ENCODE measurements at regions not wholly inside any gene's neighbourhood (a gene's known extent, or its start where the extent isn't known, plus 50 kb on each side); places are given as distances from the start of the nearest gene placed in this dataset.

DNA sequence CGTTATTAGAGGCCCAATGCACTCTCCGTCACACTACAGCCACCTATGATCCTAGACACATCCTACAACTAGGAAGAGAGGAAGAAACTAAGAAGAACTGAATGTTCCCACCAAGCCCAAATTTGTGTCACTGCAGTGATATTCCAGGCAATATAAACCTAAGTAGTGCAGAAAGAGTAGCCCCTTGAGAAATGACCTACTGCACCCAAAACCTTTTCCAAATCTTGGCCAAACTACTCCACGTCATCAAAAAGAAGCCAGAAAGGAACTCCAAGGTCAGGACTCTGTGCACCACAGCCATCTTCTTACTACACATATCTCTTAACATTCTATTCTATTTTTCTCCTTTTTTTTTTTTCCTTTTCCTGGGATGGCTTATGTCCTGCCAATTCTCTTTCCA lies 60.2 kb downstream of the ADAMTS1 start:
- DNase-seq (ENCODE audit: low read depth in 2 of 2), result no peak

DNA sequence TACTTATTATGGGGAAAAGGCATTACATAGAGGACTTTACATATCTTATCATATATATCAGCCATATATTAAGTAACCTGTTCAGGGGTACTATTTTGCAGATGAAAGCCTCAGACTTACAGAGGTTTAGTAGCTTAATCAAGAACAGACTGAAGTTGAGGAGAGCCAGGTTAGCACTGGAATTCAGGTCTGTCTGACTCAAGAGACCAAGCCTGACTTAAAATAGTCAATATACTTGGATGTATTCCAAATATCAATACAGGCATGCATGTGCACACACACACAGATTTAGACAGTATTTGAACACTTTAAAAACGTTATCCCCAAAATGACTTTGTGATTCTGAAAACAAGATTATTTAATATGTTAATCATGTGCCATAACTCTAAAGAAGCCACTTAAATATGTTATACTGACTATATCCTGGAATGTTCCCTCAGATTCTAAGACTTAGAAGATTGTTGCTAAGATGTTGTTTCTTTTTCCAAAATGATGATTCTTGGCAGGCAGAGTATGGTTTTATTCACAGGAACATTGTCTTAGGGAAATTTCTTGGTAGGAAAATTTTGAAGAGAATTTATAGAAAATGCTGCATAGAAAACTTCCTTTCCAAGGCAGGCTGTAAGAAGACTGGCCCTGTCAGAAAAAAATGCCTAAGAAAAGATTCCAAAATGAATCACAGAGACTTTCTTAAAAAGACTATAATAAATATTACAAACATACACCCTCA lies 61.6 kb downstream of the ADAMTS1 start:
- no peak for DNase-seq (ENCODE audit: low read depth in 2 of 2)

- DNase-seq (ENCODE audit: low read depth in 2 of 2), result no peak
Observed at GRCh38 chr21:26782747-26783146, 62.5 kb downstream of the ADAMTS1 start.

DNA sequence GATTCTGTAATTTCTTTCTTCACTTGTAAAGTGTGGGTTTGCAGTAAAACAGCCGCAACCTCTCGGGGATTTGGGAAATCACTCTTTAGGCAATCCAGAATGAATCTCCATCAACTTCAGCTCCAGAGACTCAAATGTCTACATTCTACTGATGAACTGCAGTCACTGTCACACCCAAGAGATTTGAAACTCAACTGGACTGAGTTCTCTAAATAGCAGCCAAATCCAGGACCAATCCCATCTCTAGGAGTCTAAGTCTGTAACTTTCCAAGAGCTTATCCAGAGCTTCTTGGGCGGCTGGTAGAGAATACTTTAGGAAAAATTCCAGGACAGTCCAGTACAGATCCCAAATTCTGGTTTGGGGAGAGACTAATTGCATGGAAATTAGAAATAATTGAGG lies 62.9 kb downstream of the ADAMTS1 start:
- DNase-seq (ENCODE audit: low read depth in 2 of 2), result no peak

DNA sequence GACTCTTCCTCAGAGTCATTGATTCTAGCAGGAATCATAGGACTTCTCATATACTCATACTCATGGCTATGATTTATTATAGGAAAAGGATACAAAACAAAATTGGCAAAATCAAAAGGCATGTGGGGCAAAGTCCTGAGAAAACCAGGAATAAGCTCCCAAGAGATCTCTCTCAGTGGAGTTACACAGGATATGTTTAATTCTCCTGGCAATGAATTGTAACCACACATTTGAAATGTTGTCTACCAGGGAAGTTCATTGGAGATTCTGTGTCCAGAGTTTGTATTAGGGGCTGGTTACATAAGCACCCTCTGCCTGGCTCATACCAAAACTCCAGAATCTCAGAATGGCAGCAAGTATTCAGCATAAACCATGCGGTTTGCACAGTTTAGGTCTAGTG lies 63.9 kb downstream of the ADAMTS1 start:
- no peak for DNase-seq (ENCODE audit: low read depth in 2 of 2)

DNA sequence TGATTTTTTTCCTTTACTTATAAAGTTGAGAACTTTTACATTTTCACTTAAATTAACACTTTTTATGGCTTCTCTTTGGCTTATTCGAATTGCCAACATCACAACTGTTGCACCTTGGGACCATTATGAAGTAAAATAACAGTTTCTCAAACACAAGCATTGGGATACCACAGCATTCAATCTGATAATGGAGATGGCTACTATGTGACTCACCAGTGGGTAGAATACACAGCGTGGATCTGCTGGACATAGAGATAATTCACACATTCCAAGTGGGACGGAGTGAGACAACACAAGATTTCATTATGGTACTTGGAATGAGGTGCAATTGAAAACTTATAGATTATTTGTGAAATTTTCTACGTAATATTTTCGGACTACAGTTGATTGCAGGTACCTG lies 68.0 kb downstream of the ADAMTS1 start:
- DNase-seq (ENCODE audit: low read depth in 2 of 2), result no peak

GRCh38 chr21:26776310-26777021 lies 68.7 kb downstream of the ADAMTS1 start:
- no peak for DNase-seq (ENCODE audit: low read depth in 2 of 2)

GRCh38 chr21:26773058-26773457 lies 72.2 kb downstream of the ADAMTS1 start:
- DNase-seq (ENCODE audit: low read depth in 2 of 2), result no peak

GRCh38 chr21:26769613-26770188 lies 75.5 kb downstream of the ADAMTS1 start:
- no peak for DNase-seq (ENCODE audit: low read depth in 2 of 2)

DNA sequence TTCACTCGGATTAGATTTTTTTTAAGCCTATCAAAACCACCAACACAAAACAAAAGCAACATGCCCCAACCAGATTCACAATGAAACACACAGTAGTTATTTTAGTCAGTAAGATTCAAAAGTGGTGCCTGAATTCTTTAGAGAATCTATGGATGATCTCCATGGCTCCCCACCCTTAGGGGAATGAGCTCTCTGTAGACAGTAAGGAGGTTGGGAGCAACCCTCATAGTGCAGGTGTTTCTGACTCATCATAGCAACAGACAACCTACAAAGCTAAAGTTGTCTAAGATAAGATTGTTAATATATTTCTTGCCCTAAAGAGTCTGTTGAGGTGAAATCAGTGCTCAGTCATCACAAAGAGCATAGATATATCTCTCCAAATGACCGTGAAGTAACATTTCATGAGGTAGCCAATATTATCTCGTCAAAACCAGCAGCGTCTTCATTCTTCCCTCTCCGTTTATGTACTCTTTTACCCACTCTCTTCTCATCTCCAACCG lies 78.3 kb downstream of the ADAMTS1 start:
- DNase-seq (ENCODE audit: low read depth in 2 of 2), result no peak

DNA sequence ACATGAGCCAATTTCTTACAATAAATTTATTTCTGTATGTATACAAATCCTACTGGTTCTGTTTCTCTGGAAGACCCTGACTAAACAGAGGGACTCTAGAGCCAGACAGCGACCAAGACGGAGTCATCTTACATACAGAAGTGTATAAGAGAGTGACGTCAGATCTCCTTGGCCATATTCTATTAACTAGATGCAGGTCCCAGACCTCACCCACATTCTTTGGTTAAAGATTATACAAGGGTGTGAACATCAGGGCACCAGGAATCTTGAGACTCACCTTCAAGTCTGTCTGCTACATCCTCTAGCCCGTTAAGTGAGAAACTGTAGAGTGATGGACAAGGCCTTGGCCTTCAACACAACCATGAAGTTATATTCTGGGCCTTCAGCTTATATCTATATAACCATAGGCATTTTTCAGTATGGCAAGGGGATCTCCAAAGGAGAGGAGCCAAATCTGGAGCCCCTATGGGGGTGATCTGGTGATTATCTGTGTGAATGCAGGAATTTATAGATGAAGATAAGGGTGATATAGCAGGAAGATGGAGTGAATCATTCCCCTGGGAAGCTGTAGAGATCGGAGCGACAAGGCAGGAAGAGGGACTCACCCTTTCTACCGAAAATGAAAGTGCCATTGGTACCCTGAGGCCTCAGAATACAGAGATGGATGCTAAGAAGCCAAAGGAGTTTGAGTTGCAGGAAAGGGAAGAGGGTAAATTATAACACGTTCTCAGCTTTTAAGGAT lies 83.9 kb downstream of the ADAMTS1 start:
- DNase-seq (ENCODE audit: low read depth in 2 of 2), result no peak

GRCh38 chr21:26759731-26760130 lies 85.5 kb downstream of the ADAMTS1 start:
- DNase-seq (ENCODE audit: low read depth in 2 of 2), result no peak

DNA sequence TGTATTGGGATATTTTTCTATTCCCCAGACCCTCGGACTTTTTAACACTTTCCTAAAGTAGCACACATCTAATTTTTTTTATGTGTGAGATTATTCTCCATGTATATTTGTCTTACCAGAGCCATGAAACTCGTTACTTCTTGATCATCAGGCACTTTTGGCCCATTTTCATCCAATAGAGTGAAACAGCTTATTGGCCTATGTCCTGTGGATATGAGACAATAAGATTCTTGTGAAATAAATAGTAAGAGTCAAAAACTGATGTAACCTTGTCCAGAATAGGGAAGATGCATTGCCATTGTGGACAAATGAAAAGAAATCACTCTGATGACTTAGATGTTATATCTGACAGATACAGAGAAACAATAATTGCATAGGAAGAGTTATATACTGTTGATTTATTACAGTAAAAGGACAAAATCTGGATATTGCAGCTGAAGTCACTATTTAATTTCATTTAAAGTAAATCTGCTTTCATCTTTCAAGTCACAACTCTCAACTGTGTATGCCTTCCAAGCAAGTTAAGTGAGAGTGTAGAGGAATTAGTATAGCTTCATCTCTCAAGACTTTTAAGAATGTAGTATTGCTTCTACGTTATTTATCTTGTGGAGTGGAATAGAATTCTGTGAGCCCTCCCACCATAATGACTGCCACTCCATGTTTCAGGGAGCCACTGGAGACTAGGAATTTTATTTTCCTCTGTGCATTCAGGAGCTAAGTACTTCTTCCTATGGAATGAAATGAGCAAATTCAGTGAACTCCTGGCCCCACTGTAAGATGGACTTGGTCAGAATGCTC lies 86.9 kb downstream of the ADAMTS1 start:
- no peak for DNase-seq (ENCODE audit: low read depth in 2 of 2)

DNA sequence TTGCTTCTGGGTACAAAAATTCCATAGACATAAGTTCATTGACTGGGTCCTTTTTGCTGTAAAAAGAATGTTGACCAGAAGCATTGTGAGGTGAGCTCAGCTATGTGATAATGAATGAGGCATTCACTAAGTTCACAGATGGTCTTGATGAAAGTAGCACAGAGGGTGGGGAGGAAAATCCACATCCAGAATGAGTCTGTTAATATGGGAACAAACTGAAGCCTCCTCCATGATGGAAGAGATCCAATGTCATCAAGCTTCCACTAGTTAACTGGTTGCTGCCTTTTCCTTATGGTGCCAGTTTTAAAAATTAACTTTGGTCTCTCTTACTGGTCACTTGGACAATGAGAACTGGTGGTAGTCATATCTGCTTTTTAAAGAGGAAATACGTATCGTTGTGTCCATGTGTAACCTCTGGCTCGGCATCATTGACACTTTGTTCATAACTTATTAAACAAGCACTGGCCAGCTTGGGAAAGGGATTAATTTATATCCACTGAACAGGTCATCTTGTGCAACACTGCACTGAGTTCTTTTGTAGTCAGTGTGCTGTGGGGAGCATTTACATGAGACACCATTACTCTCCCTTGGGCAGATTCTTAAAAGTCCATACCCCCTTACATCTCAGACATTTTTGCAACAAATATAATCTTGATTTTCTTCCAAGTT lies 88.6 kb downstream of the ADAMTS1 start:
- no peak for DNase-seq (ENCODE audit: low read depth in 2 of 2)

DNA sequence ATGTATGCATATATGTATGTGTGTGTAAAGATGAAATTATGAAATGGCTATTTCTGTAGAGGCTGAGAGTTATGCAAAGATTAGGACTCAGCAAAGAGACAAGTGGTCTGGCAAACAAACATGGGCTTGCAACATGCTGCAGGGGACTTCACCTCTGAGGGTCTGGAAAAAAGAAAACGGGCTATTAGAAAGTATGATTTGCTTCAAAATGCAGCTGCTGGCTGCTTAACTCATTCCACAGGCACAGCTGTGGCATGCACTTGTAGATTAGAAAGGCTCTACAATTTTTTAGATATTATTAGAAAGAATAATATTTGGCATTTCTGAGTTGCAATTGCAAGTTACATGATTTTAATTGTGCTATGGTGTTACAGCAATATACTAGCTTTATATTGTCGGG lies 90.4 kb downstream of the ADAMTS1 start:
- DNase-seq (ENCODE audit: low read depth in 2 of 2), result no peak

- DNase-seq (ENCODE audit: low read depth in 2 of 2), result no peak
Observed at GRCh38 chr21:26753822-26754221, 91.4 kb downstream of the ADAMTS1 start.

- DNase-seq (ENCODE audit: low read depth in 2 of 2), result no peak
Observed at GRCh38 chr21:26752849-26753248, 92.4 kb downstream of the ADAMTS1 start.

- DNase-seq (ENCODE audit: low read depth in 2 of 2), result no peak
Observed at GRCh38 chr21:26751305-26751704, 93.9 kb downstream of the ADAMTS1 start.

DNA sequence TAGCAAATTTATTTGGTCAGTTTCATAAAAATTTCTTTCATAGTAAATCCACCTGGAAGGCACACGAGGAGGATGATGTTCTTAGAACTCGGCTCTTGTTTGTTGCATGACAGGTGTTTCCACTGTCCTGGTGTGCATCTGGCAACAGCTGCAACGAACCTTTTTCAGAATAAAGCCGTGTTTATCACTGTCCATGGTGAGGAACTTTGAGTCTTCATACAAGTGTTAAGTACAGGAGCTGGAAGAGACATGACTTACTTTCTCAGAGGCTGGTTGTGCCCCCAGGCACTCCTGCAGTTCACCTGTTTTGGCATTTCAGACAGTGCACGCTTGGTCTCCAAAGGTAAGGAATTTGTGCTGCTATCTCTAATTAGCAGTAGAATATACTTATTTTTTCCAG lies 97.1 kb downstream of the ADAMTS1 start:
- no peak for DNase-seq (ENCODE audit: low read depth in 2 of 2)

- DNase-seq (ENCODE audit: low read depth in 2 of 2), result no peak
Observed at GRCh38 chr21:26747216-26747615, 98.0 kb downstream of the ADAMTS1 start.

DNA sequence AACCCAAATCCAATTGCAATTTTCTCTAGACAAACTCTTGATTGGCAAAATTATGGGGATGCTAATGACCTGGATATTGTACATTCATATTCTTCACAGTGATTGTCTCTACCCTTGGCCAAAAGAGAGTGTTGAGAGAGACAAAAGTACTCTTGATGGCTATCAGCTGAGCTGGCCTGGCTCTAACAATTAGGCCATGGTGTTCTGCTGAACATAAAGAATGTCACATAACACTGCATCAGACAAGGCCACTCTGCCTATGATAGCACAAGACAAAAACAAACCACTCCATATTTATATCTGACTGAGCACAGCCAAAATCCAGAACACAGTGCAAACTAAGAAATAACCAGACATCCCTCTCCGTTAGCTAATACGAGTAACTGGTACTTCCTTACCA lies 101.7 kb downstream of the ADAMTS1 start:
- DNase-seq (ENCODE audit: low read depth in 2 of 2), result no peak

Measured in stimulated activated CD8-positive, alpha-beta memory T cell treated with anti-CD3 and anti-CD28 coated beads, Interleukin-2, amount 100 ng/mL, for 48 hours (primary cell).